HEK293 (cell line): ENCODE measurements at regions not wholly inside any gene's neighbourhood (a gene's known extent, or its start where the extent isn't known, plus 50 kb on each side); places are given as distances from the start of the nearest gene placed in this dataset.

Experiments
- CTCF ChIA-PET: fragments of 350-600 bp; formaldehyde crosslinking; extraction: SDS; loops from one replicate; lab custom pipeline; 2021; ENCODE audit warnings: antibody characterized with exemption; lab: Yijun Ruan, JAX
- POLR2A ChIA-PET: fragments of 300-600 bp; formaldehyde crosslinking; extraction: SDS; loops from one replicate; lab custom pipeline; 2020; ENCODE audit warnings: antibody characterized with exemption, inconsistent platforms; lab: Yijun Ruan, JAX
- H3K27ac ChIP-seq: fragments of 200-500 bp; sonication (Bioruptor generic); 2 replicates; pipeline ENCODE4 v1.5.1; 2014; ENCODE audit warnings: low read depth, low read length, control low read depth, inconsistent platforms; ENCODE audit errors: extremely low read depth
- H3K36me3 ChIP-seq, 2 experiments: fragments of 200-500 bp in 1 of 2; sonication (Bioruptor generic) in 1 of 2; 1 replicate in 1 of 2; 2 replicates in 1 of 2; pipeline ENCODE4 v1.5.1; 2014 to 2017; ENCODE audit warnings: inconsistent platforms in 2 of 2, low read length in 2 of 2; ENCODE audit not compliant: control insufficient read depth in 2 of 2, insufficient read depth in 1 of 2
- H3K4me1 ChIP-seq: fragments of 200-500 bp; sonication (Bioruptor generic); 2 replicates; pipeline ENCODE4 v1.5.1; 2014; ENCODE audit warnings: mild to moderate bottlenecking, low read length, inconsistent platforms; ENCODE audit not compliant: control insufficient read depth, insufficient read depth
- H3K4me3 ChIP-seq: 2 replicates; pipeline ENCODE4 v1.5.1; 2011; ENCODE audit warnings: low read depth, mild to moderate bottlenecking, control low read depth, low read length, moderate library complexity
- H3K9me3 ChIP-seq: fragments of 200-500 bp; sonication (Bioruptor generic); 2 replicates; pipeline ENCODE4 v1.5.1; 2014; ENCODE audit warnings: low read depth, low read length, inconsistent platforms; ENCODE audit not compliant: control insufficient read depth, insufficient read depth
- EGR2 ChIP-seq: fragments of 450-650 bp; formaldehyde crosslinking; IDR thresholded peaks from 2 replicates; pipeline ENCODE4 v1.5.1; 2016; ENCODE audit warnings: low read depth, missing biosample characterization, missing genetic modification characterization
- IKZF3 ChIP-seq: fragments of 450-650 bp; IDR thresholded peaks from 2 replicates; pipeline ENCODE4 v1.5.0; 2018; ENCODE audit warnings: missing biosample characterization, mild to moderate bottlenecking, missing genetic modification characterization, moderate library complexity
- MZF1 ChIP-seq: fragments of 450-650 bp; formaldehyde crosslinking; IDR thresholded peaks from 2 replicates; pipeline ENCODE4 v1.5.1; 2017; ENCODE audit warnings: missing biosample characterization, missing genetic modification characterization, borderline replicate concordance
- SETDB1 ChIP-seq: IDR thresholded peaks from one replicate; pipeline ENCODE4 v1.6.1; 2017; ENCODE audit warnings: mild to moderate bottlenecking, low read length, moderate library complexity, mixed read lengths; ENCODE audit not compliant: insufficient read length
- ZBTB20 ChIP-seq: fragments of 450-650 bp; formaldehyde crosslinking; IDR thresholded peaks from 2 replicates; pipeline ENCODE4 v1.5.1; 2016; ENCODE audit warnings: missing biosample characterization, missing genetic modification characterization
- ZNF311 ChIP-seq: fragments of 450-650 bp; formaldehyde crosslinking; IDR thresholded peaks from 2 replicates; pipeline ENCODE4 v1.5.1; 2017; ENCODE audit warnings: missing biosample characterization, missing genetic modification characterization, borderline replicate concordance
- ZNF416 ChIP-seq: fragments of 450-650 bp; formaldehyde crosslinking; IDR thresholded peaks from 2 replicates; pipeline ENCODE4 v1.5.1; 2016; ENCODE audit warnings: missing biosample characterization, missing genetic modification characterization
- ZNF423 ChIP-seq: fragments of 450-650 bp; formaldehyde crosslinking; IDR thresholded peaks from 2 replicates; pipeline ENCODE4 v1.5.1; 2016; ENCODE audit warnings: missing biosample characterization, missing genetic modification characterization
- ZNF621 ChIP-seq: fragments of 450-650 bp; formaldehyde crosslinking; IDR thresholded peaks from 2 replicates; pipeline ENCODE4 v1.5.1; 2017; ENCODE audit warnings: missing biosample characterization, missing genetic modification characterization
- ZNF624 ChIP-seq: fragments of 450-650 bp; formaldehyde crosslinking; IDR thresholded peaks from 2 replicates; pipeline ENCODE4 v1.5.1; 2017; ENCODE audit warnings: missing biosample characterization, missing genetic modification characterization
- ZNF677 ChIP-seq: fragments of 450-650 bp; IDR thresholded peaks from 2 replicates; pipeline ENCODE4 v1.5.0; 2018; ENCODE audit warnings: missing biosample characterization, mild to moderate bottlenecking, missing genetic modification characterization, moderate library complexity
- ZNF785 ChIP-seq: fragments of 450-650 bp; formaldehyde crosslinking; IDR thresholded peaks from 2 replicates; pipeline ENCODE4 v1.5.1; 2016; ENCODE audit warnings: missing biosample characterization, missing genetic modification characterization
- TF ChIP-seq, protein P1 (sequence below): fragments of 450-650 bp; formaldehyde crosslinking; IDR thresholded peaks from 2 replicates; pipeline ENCODE4 v1.5.1; 2016; ENCODE audit warnings: missing biosample characterization, missing genetic modification characterization
- TF ChIP-seq, protein P2 (sequence below): fragments of 450-650 bp; formaldehyde crosslinking; optimal IDR thresholded peaks from 2 replicates; pipeline ENCODE3; 2016; ENCODE audit warnings: missing biosample characterization, mild to moderate bottlenecking, missing genetic modification characterization
- TF ChIP-seq, protein P3 (sequence below): fragments of 450-650 bp; formaldehyde crosslinking; conservative IDR thresholded peaks from 2 replicates; pipeline ENCODE4 v1.5.1; 2016; ENCODE audit warnings: low read depth, missing biosample characterization, missing genetic modification characterization
- TF ChIP-seq, protein P4 (sequence below): fragments of 450-650 bp; formaldehyde crosslinking; IDR thresholded peaks from 2 replicates; pipeline ENCODE4 v1.5.1; 2016; ENCODE audit warnings: missing biosample characterization, missing genetic modification characterization, low read depth

DNA sequence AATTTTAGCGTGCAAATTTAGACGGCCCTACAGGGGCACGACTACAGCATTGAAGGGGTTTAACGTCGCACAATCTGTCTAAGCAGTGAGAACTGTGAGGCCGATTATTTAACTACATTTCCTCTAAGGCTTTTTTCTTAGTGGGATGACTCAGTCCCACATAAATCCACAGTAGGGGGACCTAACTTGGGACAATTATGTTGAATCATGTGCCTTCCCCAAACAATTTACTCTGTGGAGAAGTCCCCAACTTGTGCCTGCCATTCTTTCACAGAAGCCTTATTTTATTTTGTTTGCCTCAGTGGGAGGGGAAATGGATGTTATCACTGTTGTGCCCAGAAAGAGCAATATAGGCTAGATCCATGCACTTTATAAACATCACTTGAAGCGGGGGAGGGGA, 80.3 kb upstream of the CDCA7L start:
- POLR2A ChIA-PET, result no interaction called here
- no peaks in the 10 kb centered on the region for H3K36me3 ChIP-seq

DNA sequence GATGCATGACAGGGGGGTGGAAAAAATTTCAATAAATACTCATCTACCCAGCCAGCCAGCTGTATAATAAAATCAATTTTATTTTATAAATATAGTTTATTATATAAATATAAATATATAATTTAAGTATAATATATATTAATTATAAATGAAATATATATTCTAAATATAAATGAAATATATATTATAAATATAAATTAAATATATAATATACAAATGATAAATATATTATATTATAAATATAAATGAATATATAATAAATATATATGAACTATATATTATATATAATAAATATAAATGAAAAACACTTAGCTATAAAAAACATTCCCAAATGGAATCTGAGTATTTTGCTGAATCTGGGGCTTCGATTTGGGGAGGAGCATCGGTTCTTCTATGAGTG, 79.4 kb upstream of the CDCA7L start:
- Histone ChIP-seq H3K9me3 (no peaks in the 10 kb centered on the region), H3K4me3 (no peak overlapping the region), H3K36me3 (no peaks in the 10 kb centered on the region), H3K4me1 (no peaks in the 10 kb centered on the region), H3K27ac (no peak overlapping the region)
- POLR2A ChIA-PET, result no interaction called here
- TF ChIP-seq ZNF423 (tag by site-specific recombination) (no peak), ZNF624 (tag by site-specific recombination) (no peak), ZNF677 (no peak), ZNF621 (tag by site-specific recombination) (no peak), IKZF3 (tag by site-specific recombination) (no peak), EGR2 (tag by site-specific recombination) (no peak), SETDB1 (no peak), ZNF416 (no peak), MZF1 (tag by site-specific recombination) (no peak), ZBTB20 (tag by site-specific recombination) (no peak), ZNF311 (no peak)
- TF ChIP-seq, protein P1, sequence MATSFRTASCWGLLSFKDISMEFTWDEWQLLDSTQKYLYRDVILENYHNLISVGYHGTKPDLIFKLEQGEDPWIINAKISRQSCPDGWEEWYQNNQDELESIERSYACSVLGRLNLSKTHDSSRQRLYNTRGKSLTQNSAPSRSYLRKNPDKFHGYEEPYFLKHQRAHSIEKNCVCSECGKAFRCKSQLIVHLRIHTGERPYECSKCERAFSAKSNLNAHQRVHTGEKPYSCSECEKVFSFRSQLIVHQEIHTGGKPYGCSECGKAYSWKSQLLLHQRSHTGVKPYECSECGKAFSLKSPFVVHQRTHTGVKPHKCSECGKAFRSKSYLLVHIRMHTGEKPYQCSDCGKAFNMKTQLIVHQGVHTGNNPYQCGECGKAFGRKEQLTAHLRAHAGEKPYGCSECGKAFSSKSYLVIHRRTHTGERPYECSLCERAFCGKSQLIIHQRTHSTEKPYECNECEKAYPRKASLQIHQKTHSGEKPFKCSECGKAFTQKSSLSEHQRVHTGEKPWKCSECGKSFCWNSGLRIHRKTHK (tag by site-specific recombination), result no peak
- TF ChIP-seq, protein P2, sequence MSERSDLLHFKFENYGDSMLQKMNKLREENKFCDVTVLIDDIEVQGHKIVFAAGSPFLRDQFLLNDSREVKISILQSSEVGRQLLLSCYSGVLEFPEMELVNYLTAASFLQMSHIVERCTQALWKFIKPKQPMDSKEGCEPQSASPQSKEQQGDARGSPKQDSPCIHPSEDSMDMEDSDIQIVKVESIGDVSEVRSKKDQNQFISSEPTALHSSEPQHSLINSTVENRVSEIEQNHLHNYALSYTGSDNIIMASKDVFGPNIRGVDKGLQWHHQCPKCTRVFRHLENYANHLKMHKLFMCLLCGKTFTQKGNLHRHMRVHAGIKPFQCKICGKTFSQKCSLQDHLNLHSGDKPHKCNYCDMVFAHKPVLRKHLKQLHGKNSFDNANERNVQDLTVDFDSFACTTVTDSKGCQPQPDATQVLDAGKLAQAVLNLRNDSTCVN, result no peak
- TF ChIP-seq, protein P3, sequence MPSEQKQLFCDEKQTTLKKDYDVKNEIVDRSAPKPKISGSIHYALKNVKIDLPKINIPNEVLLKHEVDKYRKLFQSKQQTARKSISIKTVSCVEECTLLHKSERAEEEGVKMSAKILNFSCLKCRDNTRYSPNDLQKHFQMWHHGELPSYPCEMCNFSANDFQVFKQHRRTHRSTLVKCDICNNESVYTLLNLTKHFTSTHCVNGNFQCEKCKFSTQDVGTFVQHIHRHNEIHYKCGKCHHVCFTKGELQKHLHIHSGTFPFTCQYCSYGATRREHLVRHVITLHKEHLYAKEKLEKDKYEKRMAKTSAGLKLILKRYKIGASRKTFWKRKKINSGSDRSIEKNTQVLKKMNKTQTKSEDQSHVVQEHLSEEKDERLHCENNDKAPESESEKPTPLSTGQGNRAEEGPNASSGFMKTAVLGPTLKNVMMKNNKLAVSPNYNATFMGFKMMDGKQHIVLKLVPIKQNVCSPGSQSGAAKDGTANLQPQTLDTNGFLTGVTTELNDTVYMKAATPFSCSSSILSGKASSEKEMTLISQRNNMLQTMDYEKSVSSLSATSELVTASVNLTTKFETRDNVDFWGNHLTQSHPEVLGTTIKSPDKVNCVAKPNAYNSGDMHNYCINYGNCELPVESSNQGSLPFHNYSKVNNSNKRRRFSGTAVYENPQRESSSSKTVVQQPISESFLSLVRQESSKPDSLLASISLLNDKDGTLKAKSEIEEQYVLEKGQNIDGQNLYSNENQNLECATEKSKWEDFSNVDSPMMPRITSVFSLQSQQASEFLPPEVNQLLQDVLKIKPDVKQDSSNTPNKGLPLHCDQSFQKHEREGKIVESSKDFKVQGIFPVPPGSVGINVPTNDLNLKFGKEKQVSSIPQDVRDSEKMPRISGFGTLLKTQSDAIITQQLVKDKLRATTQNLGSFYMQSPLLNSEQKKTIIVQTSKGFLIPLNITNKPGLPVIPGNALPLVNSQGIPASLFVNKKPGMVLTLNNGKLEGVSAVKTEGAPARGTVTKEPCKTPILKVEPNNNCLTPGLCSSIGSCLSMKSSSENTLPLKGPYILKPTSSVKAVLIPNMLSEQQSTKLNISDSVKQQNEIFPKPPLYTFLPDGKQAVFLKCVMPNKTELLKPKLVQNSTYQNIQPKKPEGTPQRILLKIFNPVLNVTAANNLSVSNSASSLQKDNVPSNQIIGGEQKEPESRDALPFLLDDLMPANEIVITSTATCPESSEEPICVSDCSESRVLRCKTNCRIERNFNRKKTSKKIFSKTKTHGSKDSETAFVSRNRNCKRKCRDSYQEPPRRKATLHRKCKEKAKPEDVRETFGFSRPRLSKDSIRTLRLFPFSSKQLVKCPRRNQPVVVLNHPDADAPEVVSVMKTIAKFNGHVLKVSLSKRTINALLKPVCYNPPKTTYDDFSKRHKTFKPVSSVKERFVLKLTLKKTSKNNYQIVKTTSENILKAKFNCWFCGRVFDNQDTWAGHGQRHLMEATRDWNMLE (tag by site-specific recombination), result no peak
- TF ChIP-seq, protein P4, sequence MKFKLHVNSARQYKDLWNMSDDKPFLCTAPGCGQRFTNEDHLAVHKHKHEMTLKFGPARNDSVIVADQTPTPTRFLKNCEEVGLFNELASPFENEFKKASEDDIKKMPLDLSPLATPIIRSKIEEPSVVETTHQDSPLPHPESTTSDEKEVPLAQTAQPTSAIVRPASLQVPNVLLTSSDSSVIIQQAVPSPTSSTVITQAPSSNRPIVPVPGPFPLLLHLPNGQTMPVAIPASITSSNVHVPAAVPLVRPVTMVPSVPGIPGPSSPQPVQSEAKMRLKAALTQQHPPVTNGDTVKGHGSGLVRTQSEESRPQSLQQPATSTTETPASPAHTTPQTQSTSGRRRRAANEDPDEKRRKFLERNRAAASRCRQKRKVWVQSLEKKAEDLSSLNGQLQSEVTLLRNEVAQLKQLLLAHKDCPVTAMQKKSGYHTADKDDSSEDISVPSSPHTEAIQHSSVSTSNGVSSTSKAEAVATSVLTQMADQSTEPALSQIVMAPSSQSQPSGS, result no peak
- CTCF ChIA-PET, result interaction anchor here (0.7 kb wide), 1 partner anchor 85 kb away, joined by 4 read pairs; no protein-coding TSS in a partner anchor

More for the DNA sequence above, 80.3 kb upstream of the CDCA7L start:
- CTCF ChIA-PET, result no interaction called here
- Histone ChIP-seq H3K27ac (no peak overlapping the region), H3K4me1 (no peaks in the 10 kb centered on the region), H3K4me3 (no peak overlapping the region), H3K9me3 (no peaks in the 10 kb centered on the region)
- no peak for TF ChIP-seq ZNF785 (tag by site-specific recombination)
